ENCODE measurements at regions not wholly inside any gene's neighbourhood (a gene's known extent, or its start where the extent isn't known, plus 50 kb on each side); places are given as distances from the start of the nearest gene placed in this dataset.

- no peak overlapping the region for H3K4me3 ChIP-seq (ENCODE audit: insufficient read depth, low read depth, low read length, poor library complexity, severe bottlenecking)
- no peak overlapping the region for H3K27ac ChIP-seq (ENCODE audit: insufficient read depth, low read length, poor library complexity, severe bottlenecking)
- H3K27me3 ChIP-seq (replicated peaks; ENCODE audit: control insufficient read depth, insufficient read depth, low read length, poor library complexity, severe bottlenecking), result no peaks in the 10 kb centered on the region
- H3K9me3 ChIP-seq (ENCODE audit: control insufficient read depth, low read length), result no peaks in the 10 kb centered on the region
- H3K4me1 ChIP-seq (ENCODE audit: control insufficient read depth, insufficient read depth, low read length, poor library complexity, severe bottlenecking), result no peaks in the 10 kb centered on the region
- no peaks in the 10 kb centered on the region for H3K36me3 ChIP-seq (ENCODE audit: control insufficient read depth, insufficient read depth, low read length)
- no peak for DNase-seq
Observed at GRCh38 chr9:73715591-73715990, 563.9 kb downstream of the ANXA1 start.

- DNase-seq, result no peak
- H3K4me3 ChIP-seq (ENCODE audit: insufficient read depth, low read depth, low read length, poor library complexity, severe bottlenecking), result no peak overlapping the region
- H3K27ac ChIP-seq (ENCODE audit: insufficient read depth, low read length, poor library complexity, severe bottlenecking), result no peak overlapping the region
- H3K9me3 ChIP-seq (ENCODE audit: control insufficient read depth, low read length), result no peaks in the 10 kb centered on the region
- H3K36me3 ChIP-seq (ENCODE audit: control insufficient read depth, insufficient read depth, low read length), result no peaks in the 10 kb centered on the region
- no peaks in the 10 kb centered on the region for H3K4me1 ChIP-seq (ENCODE audit: control insufficient read depth, insufficient read depth, low read length, poor library complexity, severe bottlenecking)
- no peaks in the 10 kb centered on the region for H3K27me3 ChIP-seq (replicated peaks; ENCODE audit: control insufficient read depth, insufficient read depth, low read length, poor library complexity, severe bottlenecking)
Observed at GRCh38 chr9:73719660-73720059, 568.0 kb downstream of the ANXA1 start.

DNA sequence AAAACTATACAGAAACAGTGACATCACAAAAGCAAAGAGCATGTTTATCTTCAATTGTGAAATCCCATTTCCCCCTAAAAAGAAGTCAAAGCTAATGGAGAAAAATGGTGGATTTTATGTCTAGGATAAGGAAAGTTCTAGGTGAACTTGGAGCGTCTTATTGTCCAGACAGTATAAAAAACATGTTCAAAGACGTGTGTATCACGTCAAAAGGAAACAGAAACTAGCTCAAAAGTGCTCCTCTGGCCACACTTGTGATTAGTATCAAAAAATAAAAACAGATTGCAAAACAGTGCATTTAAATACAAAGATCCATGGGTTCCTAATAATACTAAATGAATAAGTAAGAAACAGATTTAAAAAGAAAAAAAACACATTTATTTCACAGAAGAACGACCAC lies 568.9 kb downstream of the ANXA1 start:
- DNase-seq, result no peak

GRCh38 chr9:73736270-73736669 lies 584.6 kb downstream of the ANXA1 start:
- H3K27ac ChIP-seq (ENCODE audit: insufficient read depth, low read length, poor library complexity, severe bottlenecking), result no peak overlapping the region
- no peak for DNase-seq
- no peaks in the 10 kb centered on the region for H3K36me3 ChIP-seq (ENCODE audit: control insufficient read depth, insufficient read depth, low read length)
- H3K27me3 ChIP-seq (replicated peaks; ENCODE audit: control insufficient read depth, insufficient read depth, low read length, poor library complexity, severe bottlenecking), result no peaks in the 10 kb centered on the region
- no peaks in the 10 kb centered on the region for H3K9me3 ChIP-seq (ENCODE audit: control insufficient read depth, low read length)
- no peaks in the 10 kb centered on the region for H3K4me1 ChIP-seq (ENCODE audit: control insufficient read depth, insufficient read depth, low read length, poor library complexity, severe bottlenecking)
- H3K4me3 ChIP-seq (ENCODE audit: insufficient read depth, low read depth, low read length, poor library complexity, severe bottlenecking), result no peak overlapping the region

More for the DNA sequence above, 568.9 kb downstream of the ANXA1 start:
- Histone ChIP-seq H3K27ac (ENCODE audit: insufficient read depth, low read length, poor library complexity, severe bottlenecking) (no peak overlapping the region), H3K4me3 (ENCODE audit: insufficient read depth, low read depth, low read length, poor library complexity, severe bottlenecking) (no peak overlapping the region), H3K27me3 (replicated peaks; ENCODE audit: control insufficient read depth, insufficient read depth, low read length, poor library complexity, severe bottlenecking) (no peaks in the 10 kb centered on the region), H3K36me3 (ENCODE audit: control insufficient read depth, insufficient read depth, low read length) (no peaks in the 10 kb centered on the region), H3K9me3 (ENCODE audit: control insufficient read depth, low read length) (no peaks in the 10 kb centered on the region), H3K4me1 (ENCODE audit: control insufficient read depth, insufficient read depth, low read length, poor library complexity, severe bottlenecking) (no peaks in the 10 kb centered on the region)

GRCh38 chr9:73738741-73739530 lies 587.3 kb downstream of the ANXA1 start:
- Histone ChIP-seq H3K9me3 (ENCODE audit: control insufficient read depth, low read length) (no peaks in the 10 kb centered on the region), H3K4me3 (ENCODE audit: insufficient read depth, low read depth, low read length, poor library complexity, severe bottlenecking) (no peak overlapping the region), H3K4me1 (ENCODE audit: control insufficient read depth, insufficient read depth, low read length, poor library complexity, severe bottlenecking) (no peaks in the 10 kb centered on the region), H3K27ac (ENCODE audit: insufficient read depth, low read length, poor library complexity, severe bottlenecking) (no peak overlapping the region), H3K27me3 (replicated peaks; ENCODE audit: control insufficient read depth, insufficient read depth, low read length, poor library complexity, severe bottlenecking) (no peaks in the 10 kb centered on the region), H3K36me3 (ENCODE audit: control insufficient read depth, insufficient read depth, low read length) (no peaks in the 10 kb centered on the region)
- DNase-seq, result no peak

DNA sequence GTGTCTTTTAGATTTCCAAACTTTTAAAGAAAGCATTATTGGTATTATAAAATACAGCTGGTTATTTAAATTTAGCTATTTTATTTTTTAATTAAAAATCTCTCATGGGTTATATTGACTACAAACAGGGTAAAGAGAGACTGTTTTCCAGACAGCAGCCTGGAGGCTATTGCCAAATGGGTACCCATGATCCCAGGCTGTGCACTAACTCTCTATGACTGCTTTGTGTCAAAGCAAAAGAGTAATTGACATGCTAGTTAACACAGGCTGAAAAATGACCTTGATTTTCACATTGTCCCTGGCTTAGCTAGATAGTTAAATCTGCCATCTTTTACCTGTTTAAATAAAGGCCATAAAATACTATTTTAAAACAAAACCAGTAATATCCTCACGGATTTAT lies 589.7 kb downstream of the ANXA1 start:
- Histone ChIP-seq H3K9me3 (ENCODE audit: control insufficient read depth, low read length) (no peaks in the 10 kb centered on the region), H3K4me1 (ENCODE audit: control insufficient read depth, insufficient read depth, low read length, poor library complexity, severe bottlenecking) (no peaks in the 10 kb centered on the region), H3K4me3 (ENCODE audit: insufficient read depth, low read depth, low read length, poor library complexity, severe bottlenecking) (no peak overlapping the region), H3K27me3 (replicated peaks; ENCODE audit: control insufficient read depth, insufficient read depth, low read length, poor library complexity, severe bottlenecking) (no peaks in the 10 kb centered on the region), H3K27ac (ENCODE audit: insufficient read depth, low read length, poor library complexity, severe bottlenecking) (no peak overlapping the region), H3K36me3 (ENCODE audit: control insufficient read depth, insufficient read depth, low read length) (no peaks in the 10 kb centered on the region)
- no peak for DNase-seq

DNA sequence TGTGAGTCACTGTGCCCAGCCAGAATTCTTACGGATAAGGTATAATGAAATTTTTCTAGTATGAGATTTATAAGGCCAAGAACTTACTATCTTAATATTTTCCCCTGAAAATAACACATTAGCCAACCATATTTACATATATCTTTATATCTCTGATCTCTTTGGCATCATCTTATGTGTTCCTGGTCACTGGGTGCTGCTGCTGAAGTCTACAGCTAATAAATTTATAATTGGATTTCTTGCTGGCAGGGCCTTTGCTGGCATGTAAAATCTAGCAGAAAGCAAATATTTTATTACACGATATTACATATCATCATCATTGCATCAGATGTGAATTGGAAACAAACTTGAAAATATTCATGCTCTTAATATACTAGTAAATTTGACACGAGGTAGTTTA lies 590.7 kb downstream of the ANXA1 start:
- no peak for DNase-seq
- no peak overlapping the region for H3K27ac ChIP-seq (ENCODE audit: insufficient read depth, low read length, poor library complexity, severe bottlenecking)
- H3K36me3 ChIP-seq (ENCODE audit: control insufficient read depth, insufficient read depth, low read length), result no peaks in the 10 kb centered on the region
- no peaks in the 10 kb centered on the region for H3K27me3 ChIP-seq (replicated peaks; ENCODE audit: control insufficient read depth, insufficient read depth, low read length, poor library complexity, severe bottlenecking)
- no peak overlapping the region for H3K4me3 ChIP-seq (ENCODE audit: insufficient read depth, low read depth, low read length, poor library complexity, severe bottlenecking)
- no peaks in the 10 kb centered on the region for H3K9me3 ChIP-seq (ENCODE audit: control insufficient read depth, low read length)
- no peaks in the 10 kb centered on the region for H3K4me1 ChIP-seq (ENCODE audit: control insufficient read depth, insufficient read depth, low read length, poor library complexity, severe bottlenecking)

DNA sequence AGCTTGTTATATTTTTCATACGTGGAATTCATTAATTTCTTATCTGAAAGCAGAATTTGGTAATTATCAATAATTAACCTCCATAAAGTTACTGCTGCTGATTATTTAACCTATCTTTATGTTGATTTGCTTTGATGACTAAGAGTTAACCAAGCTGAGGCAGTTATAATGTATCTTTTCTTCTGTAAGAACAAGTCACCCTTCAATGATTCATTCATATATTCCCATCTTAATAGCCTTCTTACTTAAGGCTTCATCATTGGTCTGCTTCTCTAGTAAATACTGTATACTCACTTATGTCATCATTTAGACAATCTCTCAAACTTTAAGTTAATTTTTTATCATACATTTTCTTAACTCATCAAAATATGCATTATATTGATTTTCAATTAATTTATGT lies 592.2 kb downstream of the ANXA1 start:
- no peaks in the 10 kb centered on the region for H3K27me3 ChIP-seq (replicated peaks; ENCODE audit: control insufficient read depth, insufficient read depth, low read length, poor library complexity, severe bottlenecking)
- no peaks in the 10 kb centered on the region for H3K4me1 ChIP-seq (ENCODE audit: control insufficient read depth, insufficient read depth, low read length, poor library complexity, severe bottlenecking)
- DNase-seq, result no peak
- no peak overlapping the region for H3K27ac ChIP-seq (ENCODE audit: insufficient read depth, low read length, poor library complexity, severe bottlenecking)
- H3K4me3 ChIP-seq (ENCODE audit: insufficient read depth, low read depth, low read length, poor library complexity, severe bottlenecking), result no peak overlapping the region
- no peaks in the 10 kb centered on the region for H3K9me3 ChIP-seq (ENCODE audit: control insufficient read depth, low read length)
- no peaks in the 10 kb centered on the region for H3K36me3 ChIP-seq (ENCODE audit: control insufficient read depth, insufficient read depth, low read length)

- no peak for DNase-seq
- Histone ChIP-seq H3K36me3 (ENCODE audit: control insufficient read depth, insufficient read depth, low read length) (no peaks in the 10 kb centered on the region), H3K27ac (ENCODE audit: insufficient read depth, low read length, poor library complexity, severe bottlenecking) (no peak overlapping the region), H3K4me1 (ENCODE audit: control insufficient read depth, insufficient read depth, low read length, poor library complexity, severe bottlenecking) (no peaks in the 10 kb centered on the region), H3K4me3 (ENCODE audit: insufficient read depth, low read depth, low read length, poor library complexity, severe bottlenecking) (no peak overlapping the region), H3K27me3 (replicated peaks; ENCODE audit: control insufficient read depth, insufficient read depth, low read length, poor library complexity, severe bottlenecking) (no peaks in the 10 kb centered on the region), H3K9me3 (ENCODE audit: control insufficient read depth, low read length) (no peaks in the 10 kb centered on the region)
Observed at GRCh38 chr9:73745598-73745997, 593.9 kb downstream of the ANXA1 start.

DNA sequence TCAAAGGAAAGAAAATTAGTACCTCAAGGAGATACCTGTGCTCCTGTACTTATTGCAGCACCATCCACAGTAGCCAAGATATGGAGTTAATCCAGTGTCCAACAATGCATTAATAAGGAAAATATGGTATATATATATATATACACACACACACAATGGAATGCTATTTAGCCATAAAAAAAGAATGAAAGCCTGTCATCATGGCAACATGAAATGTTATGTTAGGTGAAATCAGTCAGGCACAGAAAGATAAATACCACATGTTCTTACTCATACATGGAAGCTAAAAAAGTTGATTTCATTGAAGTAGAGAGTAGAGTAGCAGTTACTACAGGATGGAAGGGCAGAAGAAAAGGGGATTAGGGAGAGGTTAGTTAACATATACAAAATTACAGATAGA lies 601.5 kb downstream of the ANXA1 start:
- no peak overlapping the region for H3K4me3 ChIP-seq (ENCODE audit: insufficient read depth, low read depth, low read length, poor library complexity, severe bottlenecking)
- no peaks in the 10 kb centered on the region for H3K27me3 ChIP-seq (replicated peaks; ENCODE audit: control insufficient read depth, insufficient read depth, low read length, poor library complexity, severe bottlenecking)
- DNase-seq, result no peak
- H3K27ac ChIP-seq (ENCODE audit: insufficient read depth, low read length, poor library complexity, severe bottlenecking), result no peak overlapping the region
- H3K4me1 ChIP-seq (ENCODE audit: control insufficient read depth, insufficient read depth, low read length, poor library complexity, severe bottlenecking), result no peaks in the 10 kb centered on the region
- H3K36me3 ChIP-seq (ENCODE audit: control insufficient read depth, insufficient read depth, low read length), result no peaks in the 10 kb centered on the region
- no peaks in the 10 kb centered on the region for H3K9me3 ChIP-seq (ENCODE audit: control insufficient read depth, low read length)

Measured in effector memory CD4-positive, alpha-beta T cell (primary cell).